Hypothalamus (tissue), 51 donors: ENCODE measurements at regions not wholly inside any gene's neighbourhood (a gene's known extent, or its start where the extent isn't known, plus 50 kb on each side); places are given as distances from the start of the nearest gene placed in this dataset.
"Not testable (repeated sequence)": the region's sequence is repeated elsewhere in the genome, so short reads cannot be mapped to it uniquely, and the experiment has no call there.

Experiments used
- DNase-seq, 51 donors: peaks; one replicate each; lab custom pipeline; 2025; lab: John Stamatoyannopoulos, UW

DNA sequence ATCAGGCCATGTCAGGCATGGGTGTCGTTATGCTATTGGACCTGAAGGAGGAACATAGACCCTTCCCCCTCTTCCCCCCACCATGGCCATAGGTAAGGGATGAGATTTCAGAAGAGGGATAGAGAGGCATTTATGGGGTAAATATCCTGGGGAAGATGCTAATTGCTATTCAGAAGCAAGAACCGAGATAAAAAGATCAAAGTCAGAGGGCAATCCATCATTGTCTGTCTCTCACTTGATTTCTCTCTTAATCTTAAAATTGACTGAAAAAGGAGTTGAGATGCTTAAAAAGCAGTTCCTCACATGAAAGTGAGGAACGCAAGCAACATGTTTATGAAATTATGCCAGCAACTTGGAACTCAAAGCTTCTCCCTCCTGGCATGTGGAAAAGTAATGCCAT lies 212.0 kb downstream of the RPAP3 start:
- DNase-seq = no peak

DNA sequence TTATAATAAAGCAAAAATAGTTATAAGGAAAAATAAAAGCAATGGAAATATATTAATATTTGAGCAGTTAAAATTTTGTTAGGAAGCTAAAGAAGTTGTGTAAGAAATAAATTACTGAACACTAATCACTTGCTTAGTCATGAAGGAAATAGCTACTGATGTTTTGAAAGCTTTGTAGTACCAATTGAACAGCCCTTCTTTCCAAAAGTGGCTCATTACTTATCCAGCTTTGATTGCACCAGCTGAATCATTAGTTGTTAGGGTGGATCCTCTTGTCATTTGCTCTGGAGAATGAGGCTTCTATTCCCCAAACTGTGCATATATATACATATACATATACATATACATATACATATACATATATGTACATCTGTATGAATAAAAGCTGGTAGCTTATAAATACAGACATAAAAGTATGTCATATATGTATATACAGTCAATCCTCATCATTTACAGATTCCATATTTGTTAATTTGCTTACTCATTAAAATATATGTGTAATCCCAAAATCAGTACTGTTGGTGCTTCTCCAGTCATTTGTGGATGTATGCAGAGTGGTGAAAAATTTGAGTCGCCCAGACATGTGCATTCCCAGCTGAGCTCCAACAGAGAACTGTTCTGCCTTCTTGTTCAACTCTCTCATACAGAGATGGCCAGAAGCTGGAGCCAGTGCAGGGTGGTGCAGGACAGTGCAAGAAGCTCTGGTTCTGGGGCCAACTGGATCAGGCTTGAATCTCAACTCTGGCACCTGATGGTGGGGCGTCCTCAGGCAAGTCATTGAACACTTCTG lies 214.1 kb downstream of the RPAP3 start:
- no peak for DNase-seq

DNA sequence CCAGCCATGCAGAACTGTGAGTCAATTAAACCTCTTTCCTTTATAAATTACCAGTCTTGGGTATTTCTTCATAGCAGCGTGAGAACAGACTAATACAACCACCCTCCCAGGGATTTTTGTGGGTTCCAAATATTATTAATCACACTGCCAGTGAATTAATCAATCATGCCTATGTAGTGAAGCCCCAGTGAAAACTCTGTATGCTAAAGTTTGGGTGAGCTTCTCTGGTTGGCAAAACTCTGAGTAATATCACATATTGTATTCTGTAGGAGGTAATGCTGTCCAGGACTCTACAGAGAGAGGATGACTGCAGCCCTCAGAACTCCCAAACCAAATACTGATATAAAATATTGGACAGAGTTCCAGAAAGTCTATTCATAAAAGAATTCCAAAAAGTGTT lies 216.9 kb downstream of the RPAP3 start:
- no peak for DNase-seq

DNA sequence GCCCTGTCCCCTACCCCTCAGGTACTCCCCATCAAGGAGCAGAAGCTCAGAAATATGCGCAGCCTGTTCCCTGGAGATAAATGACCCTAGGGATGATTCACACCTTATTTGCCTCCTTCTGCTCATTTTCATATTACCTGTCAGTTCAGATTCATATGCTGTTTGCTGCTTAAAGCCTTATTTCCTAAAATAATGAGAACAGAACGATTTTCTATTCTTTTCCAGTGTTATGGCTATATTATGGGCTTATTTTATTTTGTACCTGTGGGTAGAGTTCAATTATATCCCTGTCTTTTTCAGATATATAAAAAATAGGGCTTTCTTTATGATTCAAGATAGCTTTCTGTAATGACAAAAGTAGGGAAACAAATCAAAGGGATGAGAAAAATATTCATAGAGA lies 224.8 kb downstream of the RPAP3 start:
- DNase-seq = no peak

DNA sequence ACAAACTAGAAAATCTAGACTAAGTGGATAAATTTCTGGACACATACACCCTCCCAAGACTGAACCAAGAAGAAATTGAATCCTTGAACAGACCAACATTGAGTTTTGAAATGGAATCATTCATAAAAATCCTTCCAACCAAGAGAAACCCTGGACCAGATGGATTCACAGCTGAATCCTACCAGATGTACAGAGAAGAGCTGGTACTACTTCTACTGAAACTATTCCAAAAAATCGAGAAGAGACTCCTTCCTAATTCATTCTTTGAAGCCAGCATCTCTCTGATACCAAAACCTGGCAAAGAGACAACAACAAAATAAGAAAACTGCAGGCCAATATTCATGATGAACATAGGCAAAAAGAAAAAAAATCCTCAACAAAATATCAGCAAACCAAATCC lies 227.4 kb downstream of the RPAP3 start:
- no peak for DNase-seq

DNA sequence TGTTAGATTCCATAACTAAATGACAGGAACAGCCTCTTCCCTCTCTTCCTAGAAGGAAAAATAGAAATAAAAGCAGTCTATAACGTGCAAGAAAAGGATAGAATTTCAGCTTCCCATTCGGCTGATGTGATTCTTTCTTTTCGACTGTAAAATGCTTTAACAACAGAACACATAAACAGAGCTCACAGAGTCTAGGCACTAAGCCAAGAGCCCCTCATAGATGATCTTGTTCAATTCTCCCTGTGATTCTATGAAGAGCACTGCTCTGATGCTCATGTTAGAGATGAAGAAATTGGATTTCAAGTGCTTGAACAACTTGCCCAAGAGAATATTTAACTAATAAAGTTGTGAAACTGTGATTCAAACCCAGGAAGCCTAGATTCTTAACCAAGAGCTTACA lies 232.7 kb downstream of the RPAP3 start:
- DNase-seq = no peak

DNA sequence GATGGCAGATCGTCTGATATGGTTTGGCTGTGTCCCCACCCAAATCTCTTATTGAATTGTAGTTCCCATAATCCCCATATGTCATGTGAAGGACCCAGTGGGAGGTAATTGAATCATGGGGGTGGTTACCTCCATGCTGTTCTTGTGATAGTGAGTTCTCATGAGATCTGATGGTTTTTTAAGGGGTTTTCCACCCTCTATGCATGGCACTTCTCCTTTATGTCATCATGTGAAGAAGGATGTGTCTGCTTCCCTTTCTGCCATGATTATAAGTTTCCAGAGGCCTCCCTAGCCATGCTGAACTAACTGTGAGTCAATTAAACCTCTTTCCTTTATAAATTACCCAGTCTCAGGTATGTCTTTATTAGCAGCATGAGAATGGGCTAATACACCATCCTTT lies 235.5 kb downstream of the RPAP3 start:
- DNase-seq = not testable (repeated sequence)

DNA sequence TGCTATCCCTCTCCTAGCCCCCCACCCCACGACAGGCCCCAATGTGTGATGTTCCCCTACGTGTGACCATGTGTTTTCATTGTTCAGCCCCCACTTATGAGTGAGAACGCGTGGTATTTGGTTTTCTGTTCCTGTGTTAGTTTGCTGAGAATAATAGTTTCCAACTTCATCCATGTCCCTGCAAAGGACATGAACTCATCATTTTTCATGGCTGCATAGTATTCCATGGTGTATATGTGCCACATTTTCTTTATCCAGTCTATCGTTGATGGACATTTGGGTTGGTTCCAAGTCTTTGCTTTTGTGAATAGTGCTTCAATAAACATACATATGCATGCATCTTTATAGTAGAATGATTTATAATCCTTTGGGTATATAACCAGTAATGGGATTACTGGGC lies 241.9 kb downstream of the RPAP3 start:
- DNase-seq = not testable (repeated sequence)

DNA sequence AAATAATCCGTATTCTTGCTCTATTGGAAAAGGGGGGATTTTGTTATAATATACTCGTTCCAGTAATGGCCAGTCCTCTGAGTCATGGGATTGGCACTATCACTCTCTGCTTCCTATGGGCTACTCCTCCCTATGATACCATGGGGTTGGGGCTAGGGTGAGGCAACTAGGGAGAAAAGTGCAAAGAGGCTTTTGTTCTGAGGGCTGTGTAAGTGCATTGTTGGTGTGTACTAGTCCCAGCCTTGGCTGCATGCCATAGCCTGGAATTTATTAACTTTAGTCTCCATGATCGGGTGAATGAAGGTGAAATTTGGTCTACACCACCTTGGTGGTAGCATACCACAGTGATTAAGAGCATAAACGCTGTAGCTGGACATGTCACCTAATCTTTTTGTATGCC lies 247.6 kb downstream of the RPAP3 start:
- peak in 1 of 51 donors; percentile 2 for DNase-seq

DNA sequence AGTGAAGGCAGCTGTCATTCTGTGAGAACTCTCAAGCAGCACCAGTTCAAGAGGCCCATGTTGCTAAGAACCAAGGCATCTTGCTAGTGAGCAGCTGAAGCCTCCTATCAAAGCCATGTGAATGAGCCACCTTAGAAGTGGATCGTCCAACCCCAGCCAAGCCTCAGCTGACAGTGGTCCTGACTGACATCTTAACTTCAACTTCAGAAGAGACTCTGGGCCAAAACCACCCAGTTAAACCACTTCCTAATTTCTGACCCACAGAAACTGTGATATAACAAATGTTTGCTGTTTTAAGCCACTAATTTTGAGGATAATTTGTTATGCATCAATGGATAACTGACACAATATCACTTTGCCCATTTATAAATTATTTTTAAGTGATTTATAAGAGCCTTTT lies 256.0 kb downstream of the RPAP3 start:
- DNase-seq = no peak

DNA sequence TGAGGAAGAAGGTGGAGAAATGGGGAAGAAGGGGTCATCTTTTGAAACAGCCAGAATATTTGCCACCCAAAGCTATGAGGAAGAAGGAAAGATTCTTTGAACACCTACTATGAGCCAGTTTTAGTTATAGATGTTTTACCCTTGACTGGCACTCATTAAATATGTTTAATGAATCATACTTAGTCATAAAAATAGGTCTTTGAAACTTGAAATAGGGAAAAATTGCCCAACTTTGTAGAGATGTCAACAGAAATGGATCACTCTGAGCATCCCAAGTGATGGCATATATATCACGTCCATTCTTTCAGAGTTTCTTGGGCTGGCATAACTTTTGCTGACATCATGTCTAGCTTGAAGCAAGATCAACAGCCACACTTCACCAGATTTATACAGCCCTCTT lies 263.5 kb downstream of the RPAP3 start:
- DNase-seq = no peak

DNA sequence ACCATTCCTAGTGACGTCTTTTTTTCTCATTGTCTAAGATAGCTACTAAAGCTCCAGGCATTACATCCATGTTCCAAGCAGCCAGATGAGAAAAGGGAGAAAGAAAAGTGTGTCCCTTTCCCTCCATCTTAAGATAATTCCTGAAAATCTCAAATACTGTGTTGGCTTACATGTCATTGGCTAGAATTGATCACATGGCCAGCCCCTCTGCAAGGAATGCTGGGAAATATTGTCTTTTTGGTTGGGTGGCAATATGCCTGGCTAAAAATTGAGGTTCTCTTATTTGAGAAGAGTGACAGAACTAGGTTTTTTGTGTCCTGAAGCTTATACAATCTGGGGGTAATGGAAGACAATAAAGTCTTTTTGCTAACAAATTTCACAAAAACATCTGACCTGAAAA lies 264.3 kb downstream of the RPAP3 start:
- DNase-seq = no peak

DNA sequence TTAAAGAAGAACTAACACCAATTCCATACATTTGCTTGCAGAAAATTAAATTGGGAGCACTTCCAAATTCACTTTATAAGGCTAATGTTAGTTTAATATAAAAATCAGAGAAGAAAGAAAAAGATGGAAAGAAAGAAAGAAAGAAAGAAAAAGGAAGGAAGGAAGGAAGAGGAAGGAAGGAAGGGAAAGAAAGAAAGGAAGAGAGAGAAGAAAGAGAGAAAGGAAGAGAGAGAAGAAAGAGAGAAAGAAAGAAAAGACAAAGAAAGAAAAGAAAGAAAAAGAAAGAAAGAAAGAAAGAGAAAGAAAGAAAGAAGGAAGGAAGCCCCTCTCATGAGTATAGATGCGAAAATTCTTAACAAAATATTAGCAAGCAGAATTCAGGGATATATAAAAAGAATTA lies 267.7 kb downstream of the RPAP3 start:
- DNase-seq = no peak

DNA sequence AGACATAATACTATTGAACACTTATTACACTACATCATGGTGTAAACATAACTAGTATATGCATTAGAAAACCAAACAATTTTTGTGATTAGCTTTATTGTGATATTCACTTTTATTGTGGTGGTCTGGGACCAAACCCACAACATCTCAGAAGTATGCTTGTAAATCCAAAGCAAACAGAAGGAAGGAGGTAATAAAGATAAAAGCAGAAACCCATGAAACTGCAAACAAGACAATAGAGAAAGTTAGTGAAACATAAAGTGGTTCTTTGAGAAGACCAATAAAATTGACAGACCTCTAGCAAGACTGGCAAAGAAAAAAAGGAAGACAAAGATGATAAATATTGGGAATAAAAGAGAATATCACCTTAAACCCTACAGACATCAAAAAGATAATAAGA lies 268.3 kb downstream of the RPAP3 start:
- no peak for DNase-seq

DNA sequence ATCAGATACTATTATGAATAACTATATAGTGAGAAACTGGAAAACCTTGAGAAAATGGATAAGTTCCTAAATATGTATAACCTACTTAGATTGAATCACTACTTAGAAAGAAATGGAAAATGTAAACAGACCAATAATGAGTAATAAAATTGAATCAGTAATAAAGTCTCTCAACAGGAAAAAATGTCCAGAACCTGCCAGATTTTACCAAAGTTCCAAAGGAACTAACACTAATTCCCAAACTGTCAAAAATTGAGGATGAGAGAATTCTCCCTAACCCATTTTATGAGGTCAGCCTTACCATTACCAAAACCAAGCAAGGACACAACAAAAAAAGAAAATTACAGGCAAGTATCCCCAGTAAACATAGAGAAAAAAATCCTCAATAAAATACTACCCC lies 272.0 kb downstream of the RPAP3 start:
- no peak for DNase-seq

DNA sequence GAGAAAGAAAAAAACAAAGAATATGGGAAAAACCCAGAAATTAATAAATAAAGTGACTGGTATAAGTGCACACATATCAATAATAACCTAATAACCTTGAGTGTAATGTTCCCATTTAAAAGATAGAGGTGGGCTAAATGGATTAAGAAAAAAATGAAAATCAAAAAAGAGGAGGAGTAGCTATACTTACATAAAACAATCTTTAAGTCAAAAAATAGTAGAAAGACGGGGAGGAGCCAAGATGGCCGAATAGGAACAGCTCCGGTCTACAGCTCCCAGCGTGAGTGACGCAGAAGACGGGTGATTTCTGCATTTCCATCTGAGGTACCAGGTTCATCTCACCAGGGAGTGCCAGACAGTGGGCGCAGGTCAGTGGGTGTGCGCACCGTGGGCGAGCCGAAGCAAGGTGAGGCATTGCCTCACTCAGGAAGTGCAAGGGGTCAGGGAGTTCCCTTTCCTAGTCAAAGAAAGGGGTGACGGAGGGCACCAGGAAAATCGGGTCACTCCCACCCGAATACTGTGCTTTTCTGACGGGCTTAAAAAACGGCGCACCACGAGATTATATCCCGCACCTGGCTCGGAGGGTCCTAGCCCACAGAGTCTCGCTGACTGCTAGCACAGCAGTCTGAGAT lies 279.0 kb downstream of the RPAP3 start:
- not testable (repeated sequence) for DNase-seq

DNA sequence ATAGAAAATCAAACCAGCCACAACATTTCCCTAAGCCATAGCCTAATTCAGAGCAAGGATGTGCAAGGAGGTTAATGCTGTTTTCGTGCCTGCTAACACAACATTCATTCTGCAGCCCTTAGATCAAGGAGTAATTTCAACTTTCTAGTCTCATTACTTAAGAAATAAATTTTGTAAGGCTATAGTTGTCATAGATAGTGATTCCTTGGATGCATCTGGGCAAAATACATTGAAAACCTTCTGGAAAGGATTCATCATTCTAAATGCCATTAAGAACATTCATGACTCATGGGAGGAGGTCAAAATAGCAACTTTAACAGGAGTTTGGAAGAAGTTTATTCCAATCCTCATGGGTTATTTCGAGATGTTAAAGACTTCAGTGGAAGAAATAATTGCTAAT lies 283.2 kb downstream of the RPAP3 start:
- DNase-seq = no peak

DNA sequence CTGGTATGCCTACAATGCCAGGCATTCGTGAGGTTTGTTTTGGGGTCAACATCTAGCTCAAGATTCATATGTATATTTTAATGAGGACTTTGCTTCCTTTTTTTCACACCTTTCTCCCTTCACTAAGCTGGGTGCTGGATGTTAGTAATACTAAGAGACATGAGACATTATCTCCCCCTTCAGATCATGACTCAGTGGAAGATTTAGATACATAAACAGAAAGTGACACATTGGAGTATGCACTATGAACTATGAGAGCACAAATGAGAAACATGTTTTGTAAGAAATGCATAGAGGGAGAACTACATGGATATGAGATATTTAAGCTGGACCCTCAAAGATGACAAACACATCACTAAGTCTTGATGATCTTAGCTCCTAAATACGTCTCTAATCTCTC lies 286.3 kb downstream of the RPAP3 start:
- no peak for DNase-seq

DNA sequence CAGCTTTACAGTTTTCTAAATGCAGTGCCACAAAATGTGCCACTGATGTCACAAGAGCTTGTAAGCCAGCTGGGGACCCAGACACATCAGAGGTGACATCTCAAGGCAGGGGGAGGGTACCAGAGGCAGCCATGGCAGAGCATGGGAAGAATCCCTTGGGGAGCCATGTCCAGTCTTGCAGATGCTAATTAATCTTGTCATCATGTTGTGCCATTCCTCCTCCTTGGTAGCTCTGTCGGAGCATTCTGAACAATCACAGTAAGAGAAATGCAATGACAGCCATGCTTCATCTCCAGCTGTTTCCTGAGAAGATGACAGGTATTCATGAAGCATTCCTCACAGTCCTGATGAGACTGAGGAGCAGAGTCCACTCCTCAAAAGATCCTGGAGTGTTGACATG lies 287.9 kb downstream of the RPAP3 start:
- DNase-seq = no peak

DNA sequence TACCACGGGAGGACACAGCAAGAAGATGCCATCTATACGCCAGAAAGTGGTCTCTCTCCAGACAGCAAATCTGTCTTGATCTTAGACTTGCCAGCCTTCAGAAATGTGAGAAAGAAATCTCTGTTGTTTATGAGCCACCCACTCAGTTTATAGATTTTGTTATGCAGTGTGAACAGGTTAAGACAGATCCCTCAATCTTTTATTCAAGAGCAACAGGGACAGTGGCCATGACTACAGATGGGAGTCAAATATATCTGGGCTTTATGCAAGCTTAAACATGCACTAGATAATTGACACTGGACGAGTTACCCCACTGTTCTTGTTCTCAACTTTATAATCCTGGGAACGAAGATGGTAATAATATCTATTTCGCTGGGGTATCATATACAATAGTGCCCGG lies 288.7 kb downstream of the RPAP3 start:
- DNase-seq = no peak

DNA sequence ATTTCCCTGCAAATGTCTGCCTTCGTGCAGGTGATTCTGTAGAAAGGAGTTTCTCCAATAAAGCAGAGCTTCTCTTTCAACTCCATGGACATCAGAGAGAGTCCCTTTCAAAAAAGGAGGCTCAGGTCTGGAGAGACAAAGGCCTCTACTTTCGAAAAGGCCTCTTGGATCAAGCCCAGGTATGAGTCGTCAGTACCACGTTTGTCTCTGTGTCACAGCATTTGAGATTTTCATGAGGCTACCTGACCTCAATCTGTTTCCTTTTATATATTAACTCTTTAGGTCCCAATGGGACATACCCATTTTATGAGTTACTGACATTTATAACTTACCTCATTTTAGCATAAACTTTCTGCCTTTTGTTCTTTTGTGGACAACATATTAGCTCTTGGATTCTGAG lies 290.8 kb downstream of the RPAP3 start:
- no peak for DNase-seq

DNA sequence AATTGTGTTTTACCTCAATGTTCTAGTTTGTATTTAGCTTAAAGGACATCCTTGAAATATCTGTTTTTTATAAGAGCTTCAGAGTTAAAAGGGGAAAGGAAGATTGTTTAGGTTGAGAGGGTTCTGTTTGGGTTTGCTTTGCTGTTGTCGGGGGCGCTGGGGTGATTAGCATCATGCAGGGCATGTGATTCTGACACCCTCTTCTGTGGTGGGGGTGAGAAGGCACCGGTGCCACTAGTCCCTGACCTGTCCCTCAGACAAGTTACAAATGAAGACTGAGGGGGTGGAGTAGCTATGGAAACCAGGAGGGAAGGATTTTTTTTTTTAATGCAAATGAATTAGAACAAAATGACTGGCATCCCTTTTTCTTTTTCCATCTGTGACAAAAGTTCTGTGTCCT lies 291.3 kb downstream of the RPAP3 start:
- DNase-seq = no peak

DNA sequence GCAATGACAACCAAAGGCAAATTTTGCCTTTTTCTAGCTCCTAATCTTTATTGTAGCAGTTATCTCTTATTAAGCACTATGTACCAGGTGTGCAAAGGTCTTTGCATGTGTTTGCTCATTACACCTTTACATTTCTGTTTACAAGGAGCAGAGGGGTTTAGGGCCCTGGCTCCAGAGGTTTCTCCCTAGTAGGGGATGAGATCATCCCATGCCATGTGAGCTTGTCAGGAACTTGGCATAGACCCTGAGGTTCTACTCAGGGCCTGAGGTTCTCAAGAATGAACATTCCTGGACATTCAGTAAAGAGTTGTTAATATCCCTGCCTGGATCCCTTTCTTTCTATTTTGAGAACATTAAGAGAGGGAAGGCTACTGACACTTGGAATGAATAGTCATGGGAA lies 292.0 kb downstream of the RPAP3 start:
- DNase-seq = no peak
